ENCODE measurements at regions not wholly inside any gene's neighbourhood (a gene's known extent, or its start where the extent isn't known, plus 50 kb on each side); places are given as distances from the start of the nearest gene placed in this dataset.

GRCh38 chr2:64260093-64260803 is 116.0 kb upstream of the PELI1 start:
- TF ChIP-seq POLR2A (IDR thresholded peaks at IDR 0.05) (no peak), CTCF (IDR thresholded peaks at IDR 0.05) (no peak)

All from lower leg skin (tissue), 3 donors.